ENCODE measurements at regions not wholly inside any gene's neighbourhood (a gene's known extent, or its start where the extent isn't known, plus 50 kb on each side); places are given as distances from the start of the nearest gene placed in this dataset.

GRCh38 chr2:128401680-128402079, 83.0 kb upstream of the HS6ST1 start:
- no peak for DNase-seq (ENCODE audit: low read depth)

GRCh38 chr2:128402911-128403670, 84.4 kb upstream of the HS6ST1 start:
- DNase-seq (ENCODE audit: low read depth) = no peak

- no peak for DNase-seq (ENCODE audit: low read depth)
Observed at GRCh38 chr2:128403814-128404708, 85.4 kb upstream of the HS6ST1 start.

GRCh38 chr2:128404709-128405466, 86.2 kb upstream of the HS6ST1 start:
- no peak for DNase-seq (ENCODE audit: low read depth)

- no peak for DNase-seq (ENCODE audit: low read depth)
Observed at GRCh38 chr2:128405467-128405900, 86.8 kb upstream of the HS6ST1 start.

- no peak for DNase-seq (ENCODE audit: low read depth)
Observed at GRCh38 chr2:128405981-128406613, 87.4 kb upstream of the HS6ST1 start.

GRCh38 chr2:128406736-128407554, 88.3 kb upstream of the HS6ST1 start:
- DNase-seq (ENCODE audit: low read depth) = no peak

GRCh38 chr2:128408349-128409305, 90.0 kb upstream of the HS6ST1 start:
- DNase-seq (ENCODE audit: low read depth) = no peak

GRCh38 chr2:128409326-128410034, 90.8 kb upstream of the HS6ST1 start:
- DNase-seq (ENCODE audit: low read depth) = no peak

- DNase-seq (ENCODE audit: low read depth) = no peak
Observed at GRCh38 chr2:128410035-128410757, 91.5 kb upstream of the HS6ST1 start.

GRCh38 chr2:128410758-128411215, 92.1 kb upstream of the HS6ST1 start:
- no peak for DNase-seq (ENCODE audit: low read depth)

- DNase-seq (ENCODE audit: low read depth) = no peak
Observed at GRCh38 chr2:128411431-128411830, 92.8 kb upstream of the HS6ST1 start.

- no peak for DNase-seq (ENCODE audit: low read depth)
Observed at GRCh38 chr2:128412181-128412871, 93.7 kb upstream of the HS6ST1 start.

GRCh38 chr2:128413014-128413717, 94.5 kb upstream of the HS6ST1 start:
- no peak for DNase-seq (ENCODE audit: low read depth)

GRCh38 chr2:128413718-128414341, 95.2 kb upstream of the HS6ST1 start:
- no peak for DNase-seq (ENCODE audit: low read depth)

- no peak for DNase-seq (ENCODE audit: low read depth)
Observed at GRCh38 chr2:128414351-128414750, 95.7 kb upstream of the HS6ST1 start.
